ENCODE measurements at regions not wholly inside any gene's neighbourhood (a gene's known extent, or its start where the extent isn't known, plus 50 kb on each side); places are given as distances from the start of the nearest gene placed in this dataset.

GRCh38 chr6:150539568-150539967 is 60.1 kb upstream of the PLEKHG1 start:
- Histone ChIP-seq H3K27ac (no peak overlapping the region), H3K27me3 (no peaks in the 10 kb centered on the region), H3K4me3 (no peak overlapping the region), H3K9me3 (no peaks in the 10 kb centered on the region), H3K36me3 (no peaks in the 10 kb centered on the region), H3K4me1 (no peaks in the 10 kb centered on the region)
- intact Hi-C loops (cut with DNase I) = no loop called here
- DNase-seq (ENCODE audit: low spot score in 2 of 2) = no peak
- TF ChIP-seq CTCF (IDR thresholded peaks at IDR 0.05) = no peak

GRCh38 chr6:150541576-150541975 is 58.1 kb upstream of the PLEKHG1 start:
- no peaks in the 10 kb centered on the region for H3K36me3 ChIP-seq
- H3K27me3 ChIP-seq = no peaks in the 10 kb centered on the region
- no peaks in the 10 kb centered on the region for H3K9me3 ChIP-seq
- H3K4me3 ChIP-seq = no peak overlapping the region
- H3K4me1 ChIP-seq = no peaks in the 10 kb centered on the region
- TF ChIP-seq CTCF (IDR thresholded peaks at IDR 0.05) = no peak
- intact Hi-C loops (cut with DNase I) = no loop called here
- DNase-seq (ENCODE audit: low spot score in 2 of 2) = no peak
- no peak overlapping the region for H3K27ac ChIP-seq

- intact Hi-C loops (cut with DNase I) = no loop called here
- no peak for TF ChIP-seq CTCF (IDR thresholded peaks at IDR 0.05)
- no peak overlapping the region for H3K4me3 ChIP-seq
- H3K36me3 ChIP-seq = no peaks in the 10 kb centered on the region
- DNase-seq (ENCODE audit: low spot score in 2 of 2) = no peak
- H3K4me1 ChIP-seq = no peaks in the 10 kb centered on the region
- H3K9me3 ChIP-seq = no peaks in the 10 kb centered on the region
- H3K27ac ChIP-seq = no peak overlapping the region
- no peaks in the 10 kb centered on the region for H3K27me3 ChIP-seq
Observed at GRCh38 chr6:150543178-150543577, 56.5 kb upstream of the PLEKHG1 start.

GRCh38 chr6:150544793-150545192 is 54.9 kb upstream of the PLEKHG1 start:
- no peak for DNase-seq (ENCODE audit: low spot score in 2 of 2)
- TF ChIP-seq CTCF (IDR thresholded peaks at IDR 0.05) = no peak
- H3K4me3 ChIP-seq = no peak overlapping the region
- no peaks in the 10 kb centered on the region for H3K27me3 ChIP-seq
- intact Hi-C loops (cut with DNase I) = no loop called here
- no peaks in the 10 kb centered on the region for H3K36me3 ChIP-seq
- H3K27ac ChIP-seq = no peak overlapping the region
- no peaks in the 10 kb centered on the region for H3K9me3 ChIP-seq
- H3K4me1 ChIP-seq = no peaks in the 10 kb centered on the region

GRCh38 chr6:150546457-150546856 is 53.2 kb upstream of the PLEKHG1 start:
- intact Hi-C loops (cut with DNase I) = no loop called here
- Histone ChIP-seq H3K4me1 (no peaks in the 10 kb centered on the region), H3K27me3 (no peaks in the 10 kb centered on the region), H3K9me3 (no peaks in the 10 kb centered on the region), H3K36me3 (no peaks in the 10 kb centered on the region), H3K4me3 (no peak overlapping the region), H3K27ac (no peak overlapping the region)
- no peak for DNase-seq (ENCODE audit: low spot score in 2 of 2)
- no peak for TF ChIP-seq CTCF (IDR thresholded peaks at IDR 0.05)

- Histone ChIP-seq H3K4me3 (no peak overlapping the region), H3K36me3 (no peaks in the 10 kb centered on the region), H3K27me3 (no peaks in the 10 kb centered on the region), H3K9me3 (no peaks in the 10 kb centered on the region), H3K27ac (no peak overlapping the region), H3K4me1 (no peaks in the 10 kb centered on the region)
- intact Hi-C loops (cut with DNase I) = no loop called here
- DNase-seq (ENCODE audit: low spot score in 2 of 2) = no peak
- TF ChIP-seq CTCF (IDR thresholded peaks at IDR 0.05) = no peak
Observed at GRCh38 chr6:150547502-150548222, 52.0 kb upstream of the PLEKHG1 start.
